Karpas-422 (cell line): ENCODE measurements at regions not wholly inside any gene's neighbourhood (a gene's known extent, or its start where the extent isn't known, plus 50 kb on each side); places are given as distances from the start of the nearest gene placed in this dataset.

ENCODE experiments used
- DNase-seq: peaks from one replicate; pipeline ENCODE4 v3.0.0-alpha.2; 2015
- H2AFZ ChIP-seq: fragments of 200-600 bp; sonication (generic); 2 replicates; pipeline ENCODE4 v1.6.1; 2014; ENCODE audit warnings: antibody characterized with exemption, low read length, mixed read lengths
- H3K27ac ChIP-seq: fragments of 200-600 bp; sonication (generic); 2 replicates; pipeline ENCODE4 v1.5.1; 2014; ENCODE audit warnings: mild to moderate bottlenecking, low read length, moderate library complexity
- H3K27me3 ChIP-seq: fragments of 200-600 bp; sonication (generic); 2 replicates; pipeline ENCODE4 v1.6.1; 2014; ENCODE audit warnings: low read length, mixed read lengths
- H3K36me3 ChIP-seq: fragments of 200-600 bp; sonication (generic); 2 replicates; pipeline ENCODE4 v1.6.1; 2014; ENCODE audit warnings: low read length, mixed read lengths; ENCODE audit not compliant: insufficient read depth
- H3K4me1 ChIP-seq: fragments of 200-600 bp; sonication (generic); 2 replicates; pipeline ENCODE4 v1.6.1; 2014; ENCODE audit warnings: mild to moderate bottlenecking, low read length, mixed read lengths
- H3K4me2 ChIP-seq: fragments of 200-600 bp; sonication (generic); 2 replicates; pipeline ENCODE4 v1.6.1; 2014; ENCODE audit warnings: low read length, low read depth, mild to moderate bottlenecking; ENCODE audit not compliant: poor library complexity, severe bottlenecking
- H3K4me3 ChIP-seq: fragments of 200-600 bp; sonication (generic); 2 replicates; pipeline ENCODE4 v1.5.1; 2014; ENCODE audit warnings: mild to moderate bottlenecking, antibody characterized with exemption, low read length, mixed read lengths
- H3K79me2 ChIP-seq: fragments of 200-600 bp; sonication (generic); 2 replicates; pipeline ENCODE4 v1.6.1; 2014; ENCODE audit warnings: mild to moderate bottlenecking, low read length, mixed read lengths
- H3K9ac ChIP-seq: fragments of 200-600 bp; sonication (generic); 2 replicates; pipeline ENCODE4 v1.6.0; 2014; ENCODE audit warnings: low read length
- H3K9me2 ChIP-seq: fragments of 200-600 bp; sonication (generic), shearing (Covaris generic); replicated peaks from 2 replicates; pipeline ENCODE4 v1.6.0; 2014; ENCODE audit warnings: mild to moderate bottlenecking, low read length, moderate library complexity; ENCODE audit not compliant: insufficient read depth
- H3K9me3 ChIP-seq: fragments of 300-700, 200-600 bp; sonication (generic); 2 replicates; pipeline ENCODE4 v1.6.1; 2014; ENCODE audit warnings: low read length, mixed read lengths
- H4K20me1 ChIP-seq: fragments of 200-600 bp; sonication (generic); 2 replicates; pipeline ENCODE4 v1.6.1; 2014; ENCODE audit warnings: mild to moderate bottlenecking, antibody characterized with exemption, low read length, low read depth; ENCODE audit not compliant: insufficient read depth

- H3K9ac ChIP-seq = no peak overlapping the region
- H3K36me3 ChIP-seq = no peaks in the 10 kb centered on the region
- no peak overlapping the region for H3K4me2 ChIP-seq
- no peaks in the 10 kb centered on the region for H3K79me2 ChIP-seq
- no peak for DNase-seq
- H3K9me3 ChIP-seq = no peaks in the 10 kb centered on the region
- H4K20me1 ChIP-seq = no peaks in the 10 kb centered on the region
- no peak overlapping the region for H2AFZ ChIP-seq
- H3K9me2 ChIP-seq = no peaks in the 10 kb centered on the region
- H3K4me1 ChIP-seq = no peaks in the 10 kb centered on the region
- H3K4me3 ChIP-seq = no peak overlapping the region
- no peaks in the 10 kb centered on the region for H3K27me3 ChIP-seq
- no peak overlapping the region for H3K27ac ChIP-seq
Observed at GRCh38 chr4:158004101-158004500, 168.7 kb downstream of the GASK1B start.

DNA sequence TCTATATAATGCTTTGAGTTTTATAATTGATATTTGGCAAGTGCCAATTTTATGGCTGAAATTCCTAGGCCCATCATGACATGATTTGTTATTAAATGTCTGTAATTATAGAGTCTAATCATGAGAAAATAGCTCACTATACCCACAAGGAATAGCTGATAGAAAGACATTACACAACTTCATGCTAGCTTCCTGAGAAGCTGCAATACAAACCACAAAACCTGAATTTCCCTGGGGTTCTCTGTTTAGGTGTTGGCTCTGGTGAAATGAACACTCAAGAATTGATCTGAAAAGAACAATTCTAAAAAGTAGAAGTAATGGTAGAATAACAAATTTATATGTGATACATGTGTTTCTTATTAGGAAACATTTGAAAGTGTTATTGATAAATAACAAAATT, 169.6 kb downstream of the GASK1B start:
- H3K27ac ChIP-seq = no peak overlapping the region
- H3K9me3 ChIP-seq = no peaks in the 10 kb centered on the region
- no peaks in the 10 kb centered on the region for H3K27me3 ChIP-seq
- H3K4me1 ChIP-seq = no peaks in the 10 kb centered on the region
- no peaks in the 10 kb centered on the region for H3K79me2 ChIP-seq
- H3K9ac ChIP-seq = no peak overlapping the region
- no peak overlapping the region for H3K4me2 ChIP-seq
- no peaks in the 10 kb centered on the region for H3K9me2 ChIP-seq
- no peak for DNase-seq
- no peak overlapping the region for H2AFZ ChIP-seq
- no peaks in the 10 kb centered on the region for H4K20me1 ChIP-seq
- H3K4me3 ChIP-seq = no peak overlapping the region
- no peaks in the 10 kb centered on the region for H3K36me3 ChIP-seq

GRCh38 chr4:158002173-158002572, 170.7 kb downstream of the GASK1B start:
- Histone ChIP-seq H4K20me1 (no peaks in the 10 kb centered on the region), H2AFZ (no peak overlapping the region), H3K9ac (no peak overlapping the region), H3K36me3 (no peaks in the 10 kb centered on the region), H3K27ac (no peak overlapping the region), H3K4me3 (no peak overlapping the region), H3K27me3 (no peaks in the 10 kb centered on the region), H3K9me2 (no peaks in the 10 kb centered on the region), H3K9me3 (no peaks in the 10 kb centered on the region), H3K4me2 (no peak overlapping the region), H3K4me1 (no peaks in the 10 kb centered on the region), H3K79me2 (no peaks in the 10 kb centered on the region)
- DNase-seq = no peak

DNA sequence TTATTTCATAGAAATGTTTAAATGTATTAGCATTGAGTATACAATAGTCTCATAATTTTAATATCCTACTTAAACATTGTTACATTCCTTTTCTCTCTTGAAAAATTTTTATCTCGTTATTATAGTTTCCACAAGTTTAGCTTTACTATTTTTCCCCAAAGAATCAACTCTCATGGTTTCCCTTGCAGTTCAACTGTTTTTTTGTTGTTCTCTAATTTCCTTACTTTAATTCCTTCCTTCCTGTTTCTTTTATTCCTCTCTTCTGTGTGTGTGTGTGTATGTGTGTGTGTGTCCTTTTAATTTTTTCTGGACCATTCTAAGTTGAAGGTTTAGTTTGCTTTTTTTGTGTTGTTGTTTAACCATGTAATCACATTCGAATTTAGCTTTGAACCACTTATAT, 171.1 kb downstream of the GASK1B start:
- Histone ChIP-seq H3K4me2 (no peak overlapping the region), H3K4me1 (no peaks in the 10 kb centered on the region), H3K27me3 (no peaks in the 10 kb centered on the region), H4K20me1 (no peaks in the 10 kb centered on the region), H3K36me3 (no peaks in the 10 kb centered on the region), H3K4me3 (no peak overlapping the region), H3K9ac (no peak overlapping the region), H3K9me2 (no peaks in the 10 kb centered on the region), H3K79me2 (no peaks in the 10 kb centered on the region), H3K27ac (no peak overlapping the region), H2AFZ (no peak overlapping the region), H3K9me3 (no peaks in the 10 kb centered on the region)
- DNase-seq = no peak

DNA sequence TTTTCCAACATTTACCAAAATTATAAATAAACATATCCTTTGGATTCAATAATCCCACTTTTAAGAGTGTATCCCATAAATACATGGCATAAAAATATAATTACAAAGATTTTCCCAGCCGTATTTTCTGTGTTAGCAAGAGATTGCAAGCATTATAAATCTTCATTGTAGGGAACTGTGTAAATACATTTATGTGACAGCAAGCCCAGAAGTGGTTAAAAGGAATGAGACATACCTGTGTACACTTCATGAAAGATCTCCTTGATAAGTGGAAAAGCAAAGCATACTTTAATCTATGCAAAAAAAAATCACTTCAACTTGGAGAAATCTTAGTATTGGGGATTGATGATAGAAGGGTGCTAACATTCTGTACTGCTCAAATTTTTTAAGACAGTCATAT, 173.1 kb downstream of the GASK1B start:
- Histone ChIP-seq H3K79me2 (no peaks in the 10 kb centered on the region), H3K36me3 (no peaks in the 10 kb centered on the region), H2AFZ (no peak overlapping the region), H3K9me2 (no peaks in the 10 kb centered on the region), H3K27ac (no peak overlapping the region), H3K27me3 (no peaks in the 10 kb centered on the region), H3K4me1 (no peaks in the 10 kb centered on the region), H3K9me3 (no peaks in the 10 kb centered on the region), H3K4me3 (no peak overlapping the region), H4K20me1 (no peaks in the 10 kb centered on the region), H3K4me2 (no peak overlapping the region), H3K9ac (no peak overlapping the region)
- no peak for DNase-seq

- DNase-seq = no peak
- no peak overlapping the region for H3K27ac ChIP-seq
- no peaks in the 10 kb centered on the region for H4K20me1 ChIP-seq
- H3K27me3 ChIP-seq = no peaks in the 10 kb centered on the region
- no peaks in the 10 kb centered on the region for H3K9me3 ChIP-seq
- H3K9ac ChIP-seq = no peak overlapping the region
- H3K9me2 ChIP-seq = no peaks in the 10 kb centered on the region
- no peaks in the 10 kb centered on the region for H3K79me2 ChIP-seq
- H3K4me2 ChIP-seq = no peak overlapping the region
- H3K4me1 ChIP-seq = no peaks in the 10 kb centered on the region
- H2AFZ ChIP-seq = no peak overlapping the region
- H3K36me3 ChIP-seq = no peaks in the 10 kb centered on the region
- H3K4me3 ChIP-seq = no peak overlapping the region
Observed at GRCh38 chr4:157997296-157997695, 175.5 kb downstream of the GASK1B start.

- DNase-seq = no peak
- Histone ChIP-seq H2AFZ (no peak overlapping the region), H3K9me2 (no peaks in the 10 kb centered on the region), H3K4me1 (no peaks in the 10 kb centered on the region), H3K27ac (no peak overlapping the region), H3K36me3 (no peaks in the 10 kb centered on the region), H3K4me2 (no peak overlapping the region), H4K20me1 (no peaks in the 10 kb centered on the region), H3K27me3 (no peaks in the 10 kb centered on the region), H3K9ac (no peak overlapping the region), H3K79me2 (no peaks in the 10 kb centered on the region), H3K9me3 (no peaks in the 10 kb centered on the region), H3K4me3 (no peak overlapping the region)
Observed at GRCh38 chr4:157996061-157997028, 176.5 kb downstream of the GASK1B start.

DNA sequence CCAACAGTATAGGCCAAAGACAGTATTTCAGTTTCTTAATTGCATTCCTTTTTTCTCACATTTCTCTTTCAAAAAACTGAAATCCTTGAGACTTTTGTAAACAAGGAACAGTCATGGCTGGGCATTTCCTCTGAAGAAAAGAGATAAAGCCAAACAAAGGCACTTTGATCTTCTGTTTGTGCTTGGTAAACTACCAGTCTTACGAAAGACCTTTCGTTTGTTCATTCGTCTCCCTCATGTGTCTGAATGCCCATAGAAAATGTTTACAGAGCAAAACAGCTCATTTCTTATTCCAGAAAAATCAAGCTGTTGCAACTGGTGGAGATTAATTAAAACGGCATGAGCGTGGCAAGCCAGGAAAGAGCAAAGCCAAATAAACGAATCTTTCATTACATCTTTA, 178.0 kb downstream of the GASK1B start:
- no peaks in the 10 kb centered on the region for H4K20me1 ChIP-seq
- no peak overlapping the region for H2AFZ ChIP-seq
- H3K4me2 ChIP-seq = no peak overlapping the region
- no peaks in the 10 kb centered on the region for H3K36me3 ChIP-seq
- H3K27me3 ChIP-seq = no peaks in the 10 kb centered on the region
- H3K9me3 ChIP-seq = no peaks in the 10 kb centered on the region
- DNase-seq = no peak
- H3K4me3 ChIP-seq = no peak overlapping the region
- no peaks in the 10 kb centered on the region for H3K79me2 ChIP-seq
- no peak overlapping the region for H3K27ac ChIP-seq
- H3K4me1 ChIP-seq = no peaks in the 10 kb centered on the region
- no peak overlapping the region for H3K9ac ChIP-seq
- no peaks in the 10 kb centered on the region for H3K9me2 ChIP-seq
